ENCODE measurements at regions not wholly inside any gene's neighbourhood (a gene's known extent, or its start where the extent isn't known, plus 50 kb on each side); places are given as distances from the start of the nearest gene placed in this dataset.
"Not testable (repeated sequence)": the region's sequence is repeated elsewhere in the genome, so short reads cannot be mapped to it uniquely, and the experiment has no call there.

DNA sequence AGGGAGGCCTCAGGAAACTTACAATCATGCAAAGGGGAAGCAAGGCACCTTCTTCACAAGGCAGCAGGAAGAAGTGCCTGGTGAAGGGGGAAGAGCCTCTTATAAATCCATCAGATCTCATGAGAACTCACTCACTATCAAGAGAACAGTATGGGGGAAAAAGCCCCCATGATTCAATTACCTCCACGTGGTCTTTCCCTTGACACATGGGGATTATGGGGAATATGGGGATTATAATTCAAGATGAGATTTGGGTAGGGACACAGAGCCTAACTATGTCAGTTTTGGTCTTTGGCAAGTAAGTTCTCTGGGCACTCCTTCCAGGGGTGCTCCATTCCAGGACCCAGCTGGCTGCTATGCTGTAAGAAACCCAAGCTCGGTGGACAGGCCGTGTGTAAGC lies 275.3 kb upstream of the TUT7 start:
- DNase-seq (ENCODE audit: low read depth in 1 of 2, low spot score in 1 of 2), result no peak

DNA sequence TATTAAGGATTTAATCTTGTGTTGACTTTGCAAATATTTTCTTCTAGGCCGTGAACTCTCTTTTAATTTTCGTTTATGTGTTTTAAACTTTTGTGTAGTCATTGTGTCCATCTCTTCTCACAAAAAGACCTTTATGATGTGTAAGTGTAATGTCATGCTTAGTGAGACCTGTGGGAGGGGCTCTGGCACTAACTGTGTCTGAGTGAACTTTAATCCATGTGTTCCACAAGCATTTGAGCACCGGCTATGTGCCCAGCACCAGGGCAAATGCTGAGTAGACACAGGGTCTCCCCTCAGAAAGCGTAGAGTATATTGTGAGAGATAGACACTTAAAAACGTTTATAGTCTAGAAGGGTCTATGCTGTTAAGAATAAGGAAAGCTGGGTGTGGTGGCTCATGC lies 272.6 kb upstream of the TUT7 start:
- DNase-seq (ENCODE audit: low read depth in 1 of 2, low spot score in 1 of 2), result no peak

DNA sequence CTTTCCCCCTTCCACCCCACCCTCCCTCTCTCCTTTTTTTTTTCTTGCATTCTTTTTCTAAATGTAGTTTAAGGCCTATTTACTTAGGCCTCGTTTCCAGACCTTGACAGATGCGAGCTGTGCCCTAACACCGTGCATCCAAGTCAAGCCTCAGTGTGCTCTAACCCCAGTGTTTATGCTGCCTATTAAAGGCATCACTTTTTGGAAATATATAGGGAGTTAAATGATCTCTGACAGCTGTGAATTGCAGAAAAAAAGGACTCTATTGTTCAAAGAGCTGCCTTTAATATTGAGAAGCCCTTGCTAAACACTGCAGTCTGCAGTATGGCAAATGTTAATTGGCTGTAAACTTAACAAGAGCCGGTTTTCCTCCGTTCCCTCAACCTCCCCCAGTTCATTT lies 270.4 kb upstream of the TUT7 start:
- no peak for DNase-seq (ENCODE audit: low read depth in 1 of 2, low spot score in 1 of 2)

DNA sequence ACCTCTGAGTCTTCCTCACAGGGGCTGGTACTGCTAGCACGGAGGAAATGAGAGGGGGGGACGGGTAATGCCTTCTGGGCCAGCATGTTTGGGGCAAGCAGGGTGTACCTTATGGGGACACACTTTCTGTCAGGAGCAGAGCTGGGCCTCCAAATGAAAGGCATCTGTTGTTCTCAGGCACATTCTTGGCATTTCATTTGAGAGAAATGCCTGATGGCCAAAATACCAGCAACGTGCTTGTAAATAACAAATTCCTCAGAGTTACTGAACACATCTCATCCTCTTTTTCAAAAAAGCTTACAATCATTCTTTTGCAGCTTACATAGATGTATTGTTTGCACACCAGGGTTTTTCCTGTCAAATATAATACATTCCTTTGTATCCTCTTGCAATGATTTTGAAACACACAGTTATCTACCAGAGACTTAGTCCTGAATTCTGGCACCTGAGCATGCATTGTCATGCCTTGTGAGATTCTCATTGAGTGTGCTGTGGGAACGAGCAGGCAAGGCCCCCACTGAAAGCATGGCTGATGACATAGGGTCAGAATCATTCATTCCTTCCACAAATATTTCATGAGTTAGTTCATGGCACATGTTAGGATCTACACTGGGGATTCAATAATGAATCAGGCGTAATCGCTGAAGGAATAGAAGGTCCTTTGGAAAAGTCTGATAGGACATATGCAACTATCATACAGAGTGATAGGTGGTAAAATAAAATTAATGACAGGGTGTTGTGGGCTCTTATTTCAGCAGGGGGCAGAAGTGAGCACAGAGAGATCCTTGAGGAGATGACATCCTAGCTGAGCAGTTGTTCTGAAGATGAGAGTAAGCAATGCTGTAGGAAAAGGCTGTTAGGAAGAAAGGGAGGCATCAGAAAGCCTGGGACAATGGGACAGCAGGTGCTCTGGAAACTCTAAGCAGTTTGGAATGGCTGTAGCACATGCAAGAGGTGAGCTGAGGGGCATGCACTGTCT lies 260.9 kb upstream of the TUT7 start:
- no peak for DNase-seq (ENCODE audit: low read depth in 1 of 2, low spot score in 1 of 2)

DNA sequence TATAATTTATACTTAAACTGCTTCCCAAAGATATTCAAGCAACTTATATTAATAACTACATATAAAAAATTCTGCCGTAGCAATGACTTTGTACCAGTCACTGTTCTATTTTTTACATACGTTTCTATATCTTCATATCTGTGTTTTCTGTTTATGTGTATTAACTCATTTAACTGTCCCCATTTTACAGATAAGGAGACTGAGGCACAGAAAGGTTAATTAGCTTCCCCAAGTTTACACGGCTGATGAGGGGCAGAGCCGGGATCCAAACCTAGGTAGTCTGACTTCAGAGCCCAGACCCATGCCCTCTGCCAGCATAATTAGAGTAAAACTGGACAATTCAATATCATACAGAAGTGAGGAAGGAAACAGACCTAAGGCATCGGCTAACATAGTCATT lies 259.7 kb upstream of the TUT7 start:
- no peak for DNase-seq (ENCODE audit: low read depth in 1 of 2, low spot score in 1 of 2)

DNA sequence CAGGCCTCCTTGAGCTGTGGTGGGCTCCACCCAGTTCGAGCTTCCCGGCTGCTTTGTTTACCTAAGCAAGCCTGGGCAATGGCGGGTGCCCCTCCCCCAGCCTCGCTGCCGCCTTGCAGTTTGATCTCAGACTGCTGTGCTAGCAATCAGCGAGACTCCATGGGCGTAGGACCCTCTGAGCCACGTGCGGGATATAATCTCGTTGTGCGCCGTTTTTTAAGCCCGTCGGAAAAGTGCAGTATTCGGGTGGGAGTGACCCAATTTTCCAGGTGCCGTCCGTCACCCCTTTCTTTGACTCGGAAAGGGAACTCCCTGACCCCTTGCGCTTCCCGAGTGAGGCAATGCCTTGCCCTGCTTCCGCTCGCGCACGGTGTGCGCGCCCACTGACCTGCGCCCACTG lies 257.3 kb upstream of the TUT7 start:
- not testable (repeated sequence) for DNase-seq (ENCODE audit: low read depth in 1 of 2, low spot score in 1 of 2)

DNA sequence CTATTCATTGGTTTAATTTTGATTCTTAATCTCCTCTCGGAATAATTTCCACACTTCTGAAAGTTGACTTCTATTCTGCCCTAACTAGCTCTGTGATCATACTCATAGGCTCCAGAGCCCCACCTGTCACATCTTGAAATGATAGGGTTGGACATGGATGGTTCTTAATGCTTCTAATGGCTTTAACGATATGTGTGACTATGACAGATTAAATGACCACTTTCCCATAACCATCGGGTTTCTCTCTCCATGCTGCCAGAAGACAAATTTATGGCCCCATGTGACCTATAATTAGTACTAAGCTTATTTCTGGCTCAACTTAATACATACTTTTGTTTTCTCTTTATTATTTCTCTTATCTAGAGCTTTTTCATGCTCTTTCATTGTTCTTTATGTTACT lies 251.1 kb upstream of the TUT7 start:
- DNase-seq (ENCODE audit: low read depth in 1 of 2, low spot score in 1 of 2), result no peak

DNA sequence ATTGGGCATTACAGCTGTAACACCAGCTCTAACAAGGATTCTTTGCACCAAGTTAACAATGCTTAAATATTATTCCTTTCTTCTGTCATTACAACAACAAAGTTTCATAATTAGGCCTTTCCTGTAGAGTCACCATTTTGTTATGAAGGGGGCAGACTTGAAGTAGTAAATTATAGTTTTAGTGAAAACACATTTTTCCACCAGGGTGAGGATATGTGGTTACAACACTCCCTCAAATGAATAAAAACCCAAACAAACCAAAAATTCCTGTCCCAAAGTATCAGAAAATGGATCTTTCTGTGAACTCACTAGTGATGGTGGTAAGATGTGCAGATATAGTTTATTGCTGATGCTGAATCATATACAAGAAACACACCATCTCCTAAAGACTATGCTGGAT lies 250.5 kb upstream of the TUT7 start:
- no peak for DNase-seq (ENCODE audit: low read depth in 1 of 2, low spot score in 1 of 2)

DNA sequence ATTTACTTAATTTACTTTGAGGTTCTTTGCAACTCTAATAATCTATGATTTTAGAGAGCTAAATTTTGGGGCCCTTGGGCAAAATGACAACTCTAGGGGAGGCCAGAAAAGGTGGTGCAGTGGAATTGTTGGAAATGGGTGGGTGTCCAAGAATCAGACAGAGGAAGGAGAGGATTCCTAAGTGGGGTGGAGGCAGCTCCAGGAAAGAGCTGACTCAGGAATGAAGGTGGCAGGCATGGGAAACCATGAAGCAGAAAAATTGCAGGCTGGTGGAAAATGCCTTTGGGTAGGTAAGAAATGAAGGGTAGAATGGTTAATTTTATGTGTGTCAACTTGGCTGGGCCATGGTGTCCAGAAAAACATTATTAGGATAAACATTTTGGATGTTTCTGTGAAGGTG lies 248.5 kb upstream of the TUT7 start:
- DNase-seq (ENCODE audit: low read depth in 1 of 2, low spot score in 1 of 2), result no peak

DNA sequence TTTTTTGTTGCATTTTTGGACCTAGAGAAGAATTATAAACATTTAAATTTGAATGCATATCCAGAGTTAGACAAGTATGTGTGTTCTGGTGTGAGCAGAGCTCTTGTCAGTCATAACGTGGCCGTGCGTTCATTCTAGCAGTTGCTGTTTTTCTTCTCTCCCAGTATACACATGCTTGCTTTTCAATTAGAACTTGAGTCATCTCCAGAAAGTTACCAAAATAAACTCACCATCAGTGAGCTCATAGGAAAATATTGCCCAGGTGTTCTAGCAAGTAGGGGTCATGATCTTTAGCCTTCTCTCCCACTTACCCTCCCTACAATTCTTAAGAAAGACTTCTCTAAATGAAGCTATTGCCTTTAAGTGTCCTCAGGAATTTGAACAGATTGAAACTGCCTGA lies 247.5 kb upstream of the TUT7 start:
- DNase-seq (ENCODE audit: low read depth in 1 of 2, low spot score in 1 of 2), result no peak

DNA sequence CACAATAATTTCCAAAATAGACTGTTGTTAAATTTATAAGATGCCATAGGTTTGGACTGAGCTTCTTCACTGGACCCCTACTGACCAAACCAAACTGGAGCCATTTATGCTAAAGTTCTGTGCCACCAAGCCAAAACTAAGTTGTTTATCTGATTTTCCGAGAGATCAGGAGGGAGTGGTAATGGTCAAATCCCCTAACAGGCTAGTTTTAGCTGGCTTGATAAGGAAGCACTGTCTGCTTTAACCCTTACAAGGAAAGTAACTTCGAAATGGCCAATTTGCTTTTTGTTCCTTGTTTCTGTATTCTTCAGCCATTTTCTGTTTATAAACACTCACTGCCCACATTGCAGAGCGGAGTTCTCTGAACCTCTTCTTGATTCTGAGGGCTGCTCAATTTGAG lies 246.8 kb upstream of the TUT7 start:
- DNase-seq (ENCODE audit: low read depth in 1 of 2, low spot score in 1 of 2), result no peak

DNA sequence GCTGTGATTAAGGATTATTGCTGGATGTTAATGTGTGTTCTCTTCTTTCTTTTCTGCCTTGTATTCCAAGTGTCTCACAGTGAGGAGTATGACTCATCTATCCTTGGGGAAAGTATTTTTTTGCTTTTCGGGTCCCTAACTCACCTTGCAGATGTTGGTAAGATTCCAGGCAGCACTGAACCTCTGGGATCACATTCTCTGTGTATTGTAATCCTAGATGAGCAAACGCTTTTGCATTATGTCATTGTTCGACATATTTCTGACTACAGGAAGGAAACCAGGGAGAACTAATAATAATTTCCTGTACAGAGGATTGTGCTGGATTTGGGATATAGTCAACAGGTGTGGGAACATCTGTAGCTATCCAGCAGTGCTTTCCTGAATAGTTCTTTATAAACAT lies 246.1 kb upstream of the TUT7 start:
- DNase-seq (ENCODE audit: low read depth in 1 of 2, low spot score in 1 of 2), result no peak

DNA sequence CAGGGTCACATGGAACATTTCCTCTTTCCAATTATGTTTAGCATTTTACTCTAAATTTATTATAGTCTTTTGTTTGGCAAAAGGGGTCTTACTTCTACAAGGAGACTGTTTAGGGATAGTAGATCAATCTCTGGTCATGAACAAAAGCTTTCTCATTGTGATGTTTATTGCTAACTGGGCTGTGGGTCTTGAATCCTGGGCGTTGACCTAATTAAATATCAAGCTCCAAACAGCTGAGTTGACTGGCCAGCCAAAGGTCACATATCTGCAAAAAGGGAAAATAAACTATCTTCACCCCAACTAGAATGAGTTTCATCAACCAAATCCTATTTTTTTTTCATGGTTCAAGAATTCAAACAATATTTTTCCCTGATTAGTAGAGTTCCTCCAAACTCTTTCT lies 245.4 kb upstream of the TUT7 start:
- no peak for DNase-seq (ENCODE audit: low read depth in 1 of 2, low spot score in 1 of 2)

DNA sequence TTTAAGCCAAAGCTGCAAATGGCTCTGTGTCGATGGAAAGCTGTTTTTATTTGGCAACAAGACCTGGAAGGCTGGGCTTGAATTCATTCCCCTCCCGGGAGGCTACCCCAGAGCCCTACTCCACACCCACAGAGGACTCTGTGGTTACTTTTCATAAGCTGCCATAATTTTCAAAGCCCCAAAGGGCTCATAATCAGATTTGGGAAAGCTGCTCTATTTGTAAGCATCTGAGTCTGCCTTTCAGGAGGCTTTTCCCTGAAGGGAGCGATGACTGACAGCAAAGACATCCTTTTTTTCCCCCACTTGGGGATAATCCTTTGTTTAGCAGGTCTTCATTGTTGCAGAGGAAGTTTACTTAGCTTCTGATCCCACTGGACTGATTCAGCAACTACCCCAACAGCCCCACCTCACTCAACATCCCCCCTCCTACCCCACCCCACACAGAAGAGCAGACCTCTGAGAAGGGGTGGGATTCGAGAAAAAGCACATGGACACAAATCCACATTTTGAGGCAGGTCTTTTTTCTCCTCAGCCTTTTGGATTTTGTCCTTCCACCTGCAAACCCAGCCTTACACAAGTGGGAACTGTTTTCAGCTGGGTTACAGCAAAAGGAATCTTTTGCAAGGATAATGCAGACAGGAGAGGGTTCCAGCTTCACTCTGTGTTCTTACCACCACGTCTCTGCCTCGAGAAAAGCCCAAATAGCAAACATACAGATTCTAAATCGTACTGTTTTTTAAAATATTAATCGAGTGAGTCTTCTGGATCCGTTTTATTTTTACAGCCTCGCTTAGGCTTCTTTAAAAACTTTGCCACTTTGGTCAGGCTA lies 244.4 kb upstream of the TUT7 start:
- DNase-seq (ENCODE audit: low read depth in 1 of 2, low spot score in 1 of 2), result no peak

DNA sequence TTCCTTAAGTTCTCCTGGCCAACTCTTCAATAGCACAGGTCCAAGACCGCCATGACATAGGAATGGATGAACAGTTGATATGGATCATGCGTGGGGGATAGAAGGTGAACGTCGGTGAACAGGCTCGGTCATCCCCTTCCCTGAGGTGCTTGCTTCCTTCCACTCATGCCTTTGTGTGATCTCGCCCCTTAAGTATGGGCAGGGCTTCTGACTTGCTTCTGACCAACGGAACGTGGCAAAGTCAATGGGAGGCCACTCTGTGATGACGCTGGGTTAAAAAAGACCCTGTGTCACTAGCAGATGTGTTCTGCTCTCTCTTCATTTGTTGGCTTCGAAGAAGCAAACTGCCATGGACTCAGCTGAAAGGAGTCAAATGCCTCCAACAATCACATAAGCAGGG lies 240.5 kb upstream of the TUT7 start:
- no peak for DNase-seq (ENCODE audit: low read depth in 1 of 2, low spot score in 1 of 2)

DNA sequence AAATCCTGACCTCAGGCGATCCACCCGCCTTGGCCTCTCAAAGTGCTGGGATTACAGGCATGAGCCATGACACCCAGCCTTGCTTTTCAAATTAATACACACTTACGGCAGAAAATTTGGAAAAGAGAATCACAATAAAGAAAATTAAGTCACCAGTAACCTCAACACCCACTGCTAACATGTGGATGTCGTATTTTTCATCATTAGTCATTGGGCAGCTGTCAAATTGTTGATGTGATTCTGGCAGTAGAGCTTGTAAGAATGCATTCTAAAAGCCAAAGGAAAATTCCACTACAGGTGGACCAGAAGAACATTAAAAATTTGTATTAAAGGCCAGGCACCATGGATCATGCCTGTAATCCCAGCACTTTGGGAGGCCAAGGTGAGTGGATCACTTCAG lies 237.3 kb upstream of the TUT7 start:
- DNase-seq (ENCODE audit: low read depth in 1 of 2, low spot score in 1 of 2), result no peak

DNA sequence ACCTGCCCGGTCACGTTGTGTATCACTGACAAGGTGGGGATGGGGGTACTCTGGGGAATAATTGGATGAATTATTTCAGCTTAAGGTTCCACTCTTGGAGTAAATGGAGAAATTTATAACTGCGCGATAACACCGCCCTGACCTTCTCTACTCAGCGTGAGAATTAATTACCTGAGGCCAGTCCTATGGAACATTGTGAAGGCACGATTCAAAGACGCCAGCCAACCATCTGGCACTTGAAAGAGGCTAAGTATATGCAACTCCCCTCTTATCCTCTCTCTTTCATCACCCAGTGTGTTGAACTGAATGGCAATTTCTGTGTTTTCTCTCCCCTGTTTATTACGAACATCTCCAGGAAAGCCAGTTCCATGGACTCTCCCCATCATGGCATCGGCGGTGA lies 235.5 kb upstream of the TUT7 start:
- no peak for DNase-seq (ENCODE audit: low read depth in 1 of 2, low spot score in 1 of 2)

DNA sequence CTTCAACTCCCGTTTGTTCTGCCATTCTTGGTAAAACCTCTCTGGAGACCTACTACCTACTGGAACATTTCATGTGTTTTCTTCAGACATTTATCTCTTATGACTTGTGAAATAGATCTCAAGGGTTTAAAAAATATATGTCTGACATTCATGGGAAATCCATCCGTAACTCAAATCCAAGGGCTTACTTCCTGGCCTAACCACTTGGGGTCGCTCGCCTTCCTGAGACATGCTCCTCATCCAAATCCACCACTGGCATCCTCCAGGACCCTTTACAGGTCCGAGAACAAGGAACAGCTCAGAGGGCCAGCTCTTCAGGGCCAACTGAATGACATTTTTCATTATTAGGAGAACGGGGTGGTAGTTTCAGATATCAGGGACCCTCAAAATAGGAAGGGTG lies 235.1 kb upstream of the TUT7 start:
- no peak for DNase-seq (ENCODE audit: low read depth in 1 of 2, low spot score in 1 of 2)

DNA sequence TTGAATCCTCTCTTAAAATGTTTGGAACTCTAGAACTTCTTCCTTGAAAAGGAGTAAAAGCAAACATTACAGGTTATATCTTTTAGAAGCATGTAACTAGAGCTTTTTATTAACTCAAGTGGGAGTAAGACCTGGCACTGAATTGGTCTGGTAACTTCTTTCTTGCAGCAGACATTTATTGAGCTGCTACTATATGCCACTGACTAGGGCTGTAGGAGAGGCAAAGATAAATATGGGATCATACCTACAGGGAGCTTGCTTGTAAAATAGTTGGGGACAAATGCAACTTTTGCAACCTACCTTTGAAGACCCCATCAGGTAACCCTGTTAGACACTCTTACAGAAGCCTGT lies 231.9 kb upstream of the TUT7 start:
- DNase-seq (ENCODE audit: low read depth in 1 of 2, low spot score in 1 of 2), result no peak

DNA sequence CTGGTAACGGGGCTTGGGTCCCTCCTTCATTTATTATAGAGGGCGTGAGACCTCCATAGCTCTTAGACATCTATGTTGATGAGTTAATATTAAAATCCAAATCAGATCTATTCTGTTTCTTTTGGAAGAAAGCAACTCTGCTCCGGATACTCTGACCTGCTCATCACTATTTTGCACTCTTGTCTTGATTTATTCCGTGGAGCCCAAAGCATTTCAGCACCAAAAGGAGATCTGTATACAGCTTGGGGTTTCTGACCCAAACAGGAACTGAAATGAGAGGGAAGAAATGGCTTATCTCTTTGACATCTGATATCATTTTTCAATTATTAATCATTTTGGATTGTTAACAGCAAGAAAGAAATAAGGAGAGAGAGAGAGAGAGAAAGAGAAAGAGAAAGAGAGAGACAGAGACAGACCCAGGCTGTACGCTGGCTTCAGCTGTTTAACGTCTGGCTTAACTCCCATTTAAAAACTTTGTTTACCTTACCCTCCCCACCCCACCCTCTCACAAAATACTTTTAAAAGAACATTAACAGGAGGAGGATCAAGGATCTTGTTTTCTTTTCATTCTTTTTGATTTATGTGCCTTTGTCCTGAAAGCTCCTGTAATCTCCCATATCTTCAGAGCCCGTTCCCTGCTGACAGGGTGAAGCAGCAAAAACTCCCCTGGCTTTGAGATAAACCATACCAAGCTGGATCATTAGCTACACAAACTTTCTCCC lies 231.4 kb upstream of the TUT7 start:
- DNase-seq (ENCODE audit: low read depth in 1 of 2, low spot score in 1 of 2), result no peak

DNA sequence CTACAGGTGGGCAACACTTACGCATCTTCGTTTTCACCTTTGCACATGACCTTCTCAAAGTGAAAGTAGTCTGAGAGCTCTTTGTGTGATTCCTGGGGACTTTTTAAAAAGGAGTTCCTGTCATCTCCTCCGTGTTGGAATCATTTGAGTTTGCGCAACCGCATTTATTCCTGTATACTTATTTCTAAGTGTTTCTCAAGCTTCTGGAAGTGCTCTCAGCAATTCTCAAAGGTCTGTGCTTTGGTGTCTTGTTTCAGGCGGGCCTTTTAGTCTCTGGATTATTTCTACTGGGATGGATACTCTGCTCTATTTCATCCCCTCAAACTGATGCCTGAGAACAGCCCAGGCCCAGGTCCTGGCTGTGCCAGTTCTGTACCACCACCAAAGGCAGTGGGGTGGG lies 226.5 kb upstream of the TUT7 start:
- DNase-seq (ENCODE audit: low read depth in 1 of 2, low spot score in 1 of 2), result no peak

DNA sequence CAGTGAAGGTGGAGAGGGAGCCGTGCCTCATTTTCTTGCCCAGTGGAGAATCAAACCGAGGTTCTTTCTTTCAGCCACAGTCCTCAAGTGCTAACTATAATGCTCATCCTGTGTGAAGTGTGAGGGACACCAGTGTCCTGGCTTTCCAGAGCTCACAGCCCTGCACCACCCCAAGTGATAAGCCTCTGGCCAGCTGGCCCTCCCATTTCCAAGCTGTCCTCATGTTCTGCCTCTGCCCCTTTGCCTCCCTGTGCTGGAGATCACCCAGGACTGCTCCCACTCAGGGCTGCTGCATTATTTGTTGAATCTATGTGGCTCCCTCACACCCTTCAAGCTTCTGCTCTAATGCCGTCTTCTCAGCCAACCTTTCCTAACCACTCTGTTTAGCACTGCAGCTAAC lies 224.5 kb upstream of the TUT7 start:
- no peak for DNase-seq (ENCODE audit: low read depth in 1 of 2, low spot score in 1 of 2)

All from activated CD4-positive, alpha-beta T cell treated with anti-CD3 and anti-CD28 coated beads, Interleukin-2, amount 50 U/mL, for 24 hours (primary cell).